ENCODE measurements at regions not wholly inside any gene's neighbourhood (a gene's known extent, or its start where the extent isn't known, plus 50 kb on each side); places are given as distances from the start of the nearest gene placed in this dataset.
A peak's percentile ranks its signal among the peaks of the same experiment; 100 is the strongest.

GRCh38 chr3:6273878-6274277, 587.0 kb upstream of the GRM7 start:
- H3K27ac ChIP-seq: no peak overlapping the region
- ATAC-seq (no peak), DNase-seq (no peak)
- H3K36me3 ChIP-seq: no peaks in the 10 kb centered on the region
- WGBS, 2 donors: 69 to 89% methylated on average over 3 of the region's 3 CpGs
- TF ChIP-seq CTCF (IDR thresholded peaks at IDR 0.05): no peak
- H3K4me3 ChIP-seq: no peak overlapping the region
- intact Hi-C loops (cut with DNase I): no loop called here
- H3K9me3 ChIP-seq: peaks cover 0 to 10% (median 0%) of the 10 kb centered on the region in 11 donors
- H3K27me3 ChIP-seq: no peaks in the 10 kb centered on the region
- H3K4me1 ChIP-seq: no peaks in the 10 kb centered on the region

- ATAC-seq (no peak), DNase-seq (no peak)
- Histone ChIP-seq H3K4me1 (no peaks in the 10 kb centered on the region), H3K36me3 (no peaks in the 10 kb centered on the region), H3K4me3 (no peak overlapping the region), H3K9me3 (no peaks in the 10 kb centered on the region), H3K27ac (no peak overlapping the region), H3K27me3 (no peaks in the 10 kb centered on the region)
- intact Hi-C loops (cut with DNase I): no loop called here
- TF ChIP-seq CTCF (IDR thresholded peaks at IDR 0.05): no peak
Observed at GRCh38 chr3:6281662-6282061, 579.3 kb upstream of the GRM7 start.

- H3K27me3 ChIP-seq: no peaks in the 10 kb centered on the region
- DNase-seq (no peak), ATAC-seq (peak in 1 of 8 donors; percentile 65)
- H3K4me1 ChIP-seq: no peaks in the 10 kb centered on the region
- intact Hi-C loops (cut with DNase I): no loop called here
- TF ChIP-seq CTCF (IDR thresholded peaks at IDR 0.05): no peak
- no peaks in the 10 kb centered on the region for H3K36me3 ChIP-seq
- H3K9me3 ChIP-seq: no peaks in the 10 kb centered on the region
- 63 to 78% methylated on average over 4 of the region's 4 CpGs for WGBS, 2 donors
- H3K27ac ChIP-seq: no peak overlapping the region
- H3K4me3 ChIP-seq: no peak overlapping the region
Observed at GRCh38 chr3:6282918-6283317, 578.0 kb upstream of the GRM7 start.

GRCh38 chr3:6287088-6287875, 573.6 kb upstream of the GRM7 start:
- no peak for TF ChIP-seq CTCF (IDR thresholded peaks at IDR 0.05)
- Histone ChIP-seq H3K27ac (no peak overlapping the region), H3K4me1 (no peaks in the 10 kb centered on the region), H3K9me3 (peaks cover 0 to 9% (median 0%) of the 10 kb centered on the region in 11 donors), H3K36me3 (no peaks in the 10 kb centered on the region), H3K27me3 (no peaks in the 10 kb centered on the region), H3K4me3 (no peak overlapping the region)
- intact Hi-C loops (cut with DNase I): no loop called here
- ATAC-seq: no peak
- no peak for DNase-seq
- WGBS, 2 donors: 66 to 76% methylated on average over 5 of the region's 5 CpGs

Measured in heart right ventricle (tissue), 16 donors.